ENCODE measurements at regions not wholly inside any gene's neighbourhood (a gene's known extent, or its start where the extent isn't known, plus 50 kb on each side); places are given as distances from the start of the nearest gene placed in this dataset.

GRCh38 chr13:84430015-84430414 is 547.7 kb upstream of the SLITRK1 start:
- DNase-seq (ENCODE audit: low spot score in 2 of 2) = no peak
- Histone ChIP-seq H3K4me3 (no peak overlapping the region), H3K27me3 (no peaks in the 10 kb centered on the region), H3K9me3 (no peaks in the 10 kb centered on the region), H3K36me3 (no peaks in the 10 kb centered on the region), H3K27ac (no peak overlapping the region), H3K4me1 (no peaks in the 10 kb centered on the region)
- TF ChIP-seq CTCF (IDR thresholded peaks at IDR 0.05) = no peak
- TF ChIP-seq POLR2A (IDR thresholded peaks at IDR 0.05) = no peak
- no peak for TF ChIP-seq EP300 (IDR thresholded peaks at IDR 0.05)
- WGBS, 2 donors = 55 to 59% methylated on average over 2 of the region's 2 CpGs

- TF ChIP-seq EP300 (IDR thresholded peaks at IDR 0.05) (no peak), CTCF (IDR thresholded peaks at IDR 0.05) (no peak), POLR2A (IDR thresholded peaks at IDR 0.05) (no peak)
- Histone ChIP-seq H3K27me3 (no peaks in the 10 kb centered on the region), H3K36me3 (no peaks in the 10 kb centered on the region), H3K27ac (no peak overlapping the region), H3K4me1 (no peaks in the 10 kb centered on the region), H3K9me3 (no peaks in the 10 kb centered on the region), H3K4me3 (no peak overlapping the region)
- 70 to 75% methylated on average over 3 of the region's 3 CpGs for WGBS, 2 donors
- no peak for DNase-seq (ENCODE audit: low spot score in 2 of 2)
Measured at GRCh38 chr13:84418041-84418440, 535.8 kb upstream of the SLITRK1 start.

GRCh38 chr13:84417416-84417815 is 535.1 kb upstream of the SLITRK1 start:
- DNase-seq (ENCODE audit: low spot score in 2 of 2) = no peak
- Histone ChIP-seq H3K4me1 (no peaks in the 10 kb centered on the region), H3K27ac (no peak overlapping the region), H3K27me3 (no peaks in the 10 kb centered on the region), H3K4me3 (no peak overlapping the region), H3K9me3 (no peaks in the 10 kb centered on the region), H3K36me3 (no peaks in the 10 kb centered on the region)
- 67 to 83% methylated on average over 1 of the region's 1 CpG for WGBS, 2 donors
- TF ChIP-seq EP300 (IDR thresholded peaks at IDR 0.05) (no peak), POLR2A (IDR thresholded peaks at IDR 0.05) (no peak), CTCF (IDR thresholded peaks at IDR 0.05) (no peak)

- Histone ChIP-seq H3K4me3 (no peak overlapping the region), H3K36me3 (no peaks in the 10 kb centered on the region), H3K27me3 (no peaks in the 10 kb centered on the region), H3K4me1 (no peaks in the 10 kb centered on the region), H3K9me3 (no peaks in the 10 kb centered on the region), H3K27ac (no peak overlapping the region)
- TF ChIP-seq POLR2A (IDR thresholded peaks at IDR 0.05) = no peak
- no peak for TF ChIP-seq EP300 (IDR thresholded peaks at IDR 0.05)
- no peak for TF ChIP-seq CTCF (IDR thresholded peaks at IDR 0.05)
- DNase-seq (ENCODE audit: low spot score in 2 of 2) = no peak
- WGBS, 2 donors = 52 to 58% methylated on average over 2 of the region's 2 CpGs
Measured at GRCh38 chr13:84413016-84413415, 530.7 kb upstream of the SLITRK1 start.

- H3K36me3 ChIP-seq = no peaks in the 10 kb centered on the region
- H3K27ac ChIP-seq = no peak overlapping the region
- H3K4me3 ChIP-seq = no peak overlapping the region
- H3K9me3 ChIP-seq = no peaks in the 10 kb centered on the region
- no peaks in the 10 kb centered on the region for H3K27me3 ChIP-seq
- WGBS, 2 donors = 93 to 96% methylated on average over 1 of the region's 1 CpG
- H3K4me1 ChIP-seq = no peaks in the 10 kb centered on the region
- no peak for TF ChIP-seq CTCF (IDR thresholded peaks at IDR 0.05)
- TF ChIP-seq EP300 (IDR thresholded peaks at IDR 0.05) = no peak
- no peak for TF ChIP-seq POLR2A (IDR thresholded peaks at IDR 0.05)
- DNase-seq (ENCODE audit: low spot score in 2 of 2) = no peak
Measured at GRCh38 chr13:84405286-84405685, 523.0 kb upstream of the SLITRK1 start.

Measured in tibial nerve (tissue), 4 donors.